Muscle of leg (tissue), 3 donors: ENCODE measurements at regions not wholly inside any gene's neighbourhood (a gene's known extent, or its start where the extent isn't known, plus 50 kb on each side); places are given as distances from the start of the nearest gene placed in this dataset.
A peak's percentile ranks its signal among the peaks of the same experiment; 100 is the strongest.

Experiments
- DNase-seq: peaks from one replicate; pipeline ENCODE4 v3.0.0; 2013
- H3K27ac ChIP-seq: one replicate; pipeline ENCODE4 v1.5.1; 2013; ENCODE audit warnings: mild to moderate bottlenecking, low read length, control low read depth
- H3K27me3 ChIP-seq: one replicate; pipeline ENCODE4 v1.6.1; 2013; ENCODE audit warnings: low read length; ENCODE audit not compliant: control insufficient read depth, insufficient read depth
- H3K36me3 ChIP-seq: one replicate; pipeline ENCODE4 v1.6.1; 2013; ENCODE audit warnings: low read length; ENCODE audit not compliant: control insufficient read depth, insufficient read depth
- H3K4me1 ChIP-seq: one replicate; pipeline ENCODE4 v1.6.1; 2013; ENCODE audit warnings: low read length; ENCODE audit not compliant: control insufficient read depth, insufficient read depth
- H3K4me3 ChIP-seq: one replicate; pipeline ENCODE4 v1.5.1; 2013; ENCODE audit warnings: low read length, control low read depth
- H3K9me3 ChIP-seq: replicated peaks from 2 replicates; pipeline ENCODE4 v1.6.1; 2013; ENCODE audit warnings: low read depth, low read length; ENCODE audit not compliant: control insufficient read depth
- WGBS: methylation state at CpG from one replicate; pipeline ENCODE4 v1.1.5; 2013; ENCODE audit warnings: missing lambda C conversion rate; ENCODE audit not compliant: insufficient coverage; 5-methylcytosine and 5-hydroxymethylcytosine counted together

GRCh38 chr1:79129914-79130313, 123.4 kb upstream of the ADGRL4 start:
- no peaks in the 10 kb centered on the region for H3K4me1 ChIP-seq
- no peaks in the 10 kb centered on the region for H3K9me3 ChIP-seq
- no CpG with 5 or more reads among the region's 3 CpGs for WGBS
- no peak overlapping the region for H3K27ac ChIP-seq
- no peak for DNase-seq
- H3K36me3 ChIP-seq, result no peaks in the 10 kb centered on the region
- H3K4me3 ChIP-seq, result no peak overlapping the region
- no peaks in the 10 kb centered on the region for H3K27me3 ChIP-seq

GRCh38 chr1:79128722-79129121, 122.2 kb upstream of the ADGRL4 start:
- Histone ChIP-seq H3K27me3 (no peaks in the 10 kb centered on the region), H3K4me1 (no peaks in the 10 kb centered on the region), H3K27ac (no peak overlapping the region), H3K36me3 (no peaks in the 10 kb centered on the region), H3K4me3 (no peak overlapping the region), H3K9me3 (no peaks in the 10 kb centered on the region)
- no CpG with 5 or more reads among the region's 3 CpGs for WGBS
- DNase-seq, result no peak

GRCh38 chr1:79124756-79125155, 118.2 kb upstream of the ADGRL4 start:
- Histone ChIP-seq H3K27ac (no peak overlapping the region), H3K9me3 (no peaks in the 10 kb centered on the region), H3K4me3 (no peak overlapping the region), H3K36me3 (no peaks in the 10 kb centered on the region), H3K4me1 (no peaks in the 10 kb centered on the region), H3K27me3 (no peaks in the 10 kb centered on the region)
- 62% methylated on average over 5 of the region's 5 CpGs for WGBS
- DNase-seq, result no peak

GRCh38 chr1:79122521-79122920, 116.0 kb upstream of the ADGRL4 start:
- DNase-seq, result no peak
- Histone ChIP-seq H3K36me3 (no peaks in the 10 kb centered on the region), H3K4me3 (no peak overlapping the region), H3K4me1 (no peaks in the 10 kb centered on the region), H3K9me3 (no peaks in the 10 kb centered on the region), H3K27me3 (no peaks in the 10 kb centered on the region), H3K27ac (no peak overlapping the region)
- WGBS, result no CpG with 5 or more reads among the region's 1 CpG

GRCh38 chr1:79117376-79117775, 110.8 kb upstream of the ADGRL4 start:
- Histone ChIP-seq H3K4me3 (no peak overlapping the region), H3K27ac (no peak overlapping the region), H3K27me3 (no peaks in the 10 kb centered on the region), H3K4me1 (no peaks in the 10 kb centered on the region), H3K9me3 (no peaks in the 10 kb centered on the region), H3K36me3 (no peaks in the 10 kb centered on the region)
- no peak for DNase-seq
- no CpG with 5 or more reads among the region's 3 CpGs for whole genome bisulfite sequencing

- Histone ChIP-seq H3K4me3 (no peak overlapping the region), H3K27me3 (no peaks in the 10 kb centered on the region), H3K9me3 (no peaks in the 10 kb centered on the region), H3K36me3 (no peaks in the 10 kb centered on the region), H3K27ac (no peak overlapping the region), H3K4me1 (no peaks in the 10 kb centered on the region)
- DNase-seq, result peak; percentile 57
- WGBS, result 33% methylated on average over 4 of the region's 5 CpGs
Measured at GRCh38 chr1:79113836-79114235, 107.3 kb upstream of the ADGRL4 start.

GRCh38 chr1:79110749-79111148, 104.2 kb upstream of the ADGRL4 start:
- DNase-seq, result no peak
- Histone ChIP-seq H3K4me1 (no peaks in the 10 kb centered on the region), H3K36me3 (no peaks in the 10 kb centered on the region), H3K27ac (no peak overlapping the region), H3K27me3 (no peaks in the 10 kb centered on the region), H3K9me3 (no peaks in the 10 kb centered on the region), H3K4me3 (no peak overlapping the region)

GRCh38 chr1:79109445-79109844, 102.9 kb upstream of the ADGRL4 start:
- Histone ChIP-seq H3K36me3 (no peaks in the 10 kb centered on the region), H3K27me3 (no peaks in the 10 kb centered on the region), H3K9me3 (no peaks in the 10 kb centered on the region), H3K27ac (no peak overlapping the region), H3K4me3 (no peak overlapping the region), H3K4me1 (no peaks in the 10 kb centered on the region)
- DNase-seq, result no peak
- no CpG with 5 or more reads among the region's 1 CpG for WGBS

GRCh38 chr1:79105500-79105899, 99.0 kb upstream of the ADGRL4 start:
- no peak for DNase-seq
- Histone ChIP-seq H3K36me3 (no peaks in the 10 kb centered on the region), H3K27ac (no peak overlapping the region), H3K4me3 (no peak overlapping the region), H3K9me3 (no peaks in the 10 kb centered on the region), H3K27me3 (no peaks in the 10 kb centered on the region), H3K4me1 (no peaks in the 10 kb centered on the region)
- no CpG with 5 or more reads among the region's 2 CpGs for WGBS

- no peak overlapping the region for H3K4me3 ChIP-seq
- no peaks in the 10 kb centered on the region for H3K36me3 ChIP-seq
- no peaks in the 10 kb centered on the region for H3K4me1 ChIP-seq
- H3K27me3 ChIP-seq, result no peaks in the 10 kb centered on the region
- no peak for DNase-seq
- no peaks in the 10 kb centered on the region for H3K9me3 ChIP-seq
- no peak overlapping the region for H3K27ac ChIP-seq
- 100% methylated on average over 1 of the region's 3 CpGs for WGBS
Measured at GRCh38 chr1:79104617-79105016, 98.1 kb upstream of the ADGRL4 start.

GRCh38 chr1:79100385-79100784, 93.9 kb upstream of the ADGRL4 start:
- Histone ChIP-seq H3K27me3 (no peaks in the 10 kb centered on the region), H3K4me3 (no peak overlapping the region), H3K27ac (no peak overlapping the region), H3K36me3 (no peaks in the 10 kb centered on the region), H3K9me3 (no peaks in the 10 kb centered on the region), H3K4me1 (no peaks in the 10 kb centered on the region)
- WGBS, result 88% methylated on average over 6 of the region's 7 CpGs
- DNase-seq, result no peak
